ENCODE measurements at regions not wholly inside any gene's neighbourhood (a gene's known extent, or its start where the extent isn't known, plus 50 kb on each side); places are given as distances from the start of the nearest gene placed in this dataset.

- no peak overlapping the region for H3K4me3 ChIP-seq (ENCODE audit: low read length)
- no peak for DNase-seq (ENCODE audit: low read depth)
- TF ChIP-seq CTCF (conservative IDR thresholded peaks at IDR 0.05; ENCODE audit: low read depth, low read length) = no peak
Measured at GRCh38 chr6:126534401-126534800, 194.5 kb downstream of the CENPW start.

GRCh38 chr6:126535138-126535537 is 195.2 kb downstream of the CENPW start:
- no peak for TF ChIP-seq CTCF (conservative IDR thresholded peaks at IDR 0.05; ENCODE audit: low read depth, low read length)
- no peak overlapping the region for H3K4me3 ChIP-seq (ENCODE audit: low read length)
- no peak for DNase-seq (ENCODE audit: low read depth)

GRCh38 chr6:126535595-126535994 is 195.7 kb downstream of the CENPW start:
- TF ChIP-seq CTCF (conservative IDR thresholded peaks at IDR 0.05; ENCODE audit: low read depth, low read length) = no peak
- DNase-seq (ENCODE audit: low read depth) = no peak
- H3K4me3 ChIP-seq (ENCODE audit: low read length) = no peak overlapping the region

- DNase-seq (ENCODE audit: low read depth) = no peak
- no peak for TF ChIP-seq CTCF (conservative IDR thresholded peaks at IDR 0.05; ENCODE audit: low read depth, low read length)
- no peak overlapping the region for H3K4me3 ChIP-seq (ENCODE audit: low read length)
Measured at GRCh38 chr6:126537061-126537816, 197.3 kb downstream of the CENPW start.

GRCh38 chr6:126539022-126539421 is 199.1 kb downstream of the CENPW start:
- DNase-seq (ENCODE audit: low read depth) = no peak

GRCh38 chr6:126540161-126540560 is 200.2 kb downstream of the CENPW start:
- no peak overlapping the region for H3K4me3 ChIP-seq (ENCODE audit: low read length)
- no peak for TF ChIP-seq CTCF (conservative IDR thresholded peaks at IDR 0.05; ENCODE audit: low read depth, low read length)
- DNase-seq (ENCODE audit: low read depth) = no peak

More at GRCh38 chr6:126539022-126539421, 199.1 kb downstream of the CENPW start:
- TF ChIP-seq CTCF (conservative IDR thresholded peaks at IDR 0.05; ENCODE audit: low read depth, low read length) = no peak
- no peak overlapping the region for H3K4me3 ChIP-seq (ENCODE audit: low read length)

- DNase-seq (ENCODE audit: low read depth) = no peak
- H3K4me3 ChIP-seq (ENCODE audit: low read length) = no peak overlapping the region
- no peak for TF ChIP-seq CTCF (conservative IDR thresholded peaks at IDR 0.05; ENCODE audit: low read depth, low read length)
Measured at GRCh38 chr6:126541806-126542491, 202.0 kb downstream of the CENPW start.
